H9 (cell line): ENCODE measurements at regions not wholly inside any gene's neighbourhood (a gene's known extent, or its start where the extent isn't known, plus 50 kb on each side); places are given as distances from the start of the nearest gene placed in this dataset.

Experiments used
- DNase-seq: peaks from one replicate; pipeline ENCODE4 v3.0.0-alpha.2; 2017
- H2AFZ ChIP-seq: one replicate; pipeline ENCODE4 v1.6.1; 2013; ENCODE audit warnings: mild to moderate bottlenecking, low read length, control low read depth, moderate library complexity
- H2AK5ac ChIP-seq: 2 replicates; pipeline ENCODE4 v1.6.1; 2013; ENCODE audit warnings: low read length, control low read depth, mixed read lengths; ENCODE audit not compliant: insufficient read length
- H2BK120ac ChIP-seq: one replicate; pipeline ENCODE4 v1.6.1; 2013; ENCODE audit warnings: low read depth, mild to moderate bottlenecking, low read length, control low read depth, inconsistent platforms; ENCODE audit not compliant: poor library complexity, severe bottlenecking
- H2BK12ac ChIP-seq: 2 replicates; pipeline ENCODE4 v1.6.1; 2013; ENCODE audit warnings: low read length, control low read depth, mixed read lengths, low read depth; ENCODE audit not compliant: insufficient read length
- H2BK15ac ChIP-seq: 2 replicates; pipeline ENCODE4 v1.6.1; 2013; ENCODE audit warnings: low read depth, low read length, control low read depth
- H2BK20ac ChIP-seq: one replicate; pipeline ENCODE4 v1.6.1; 2013; ENCODE audit warnings: low read depth, mild to moderate bottlenecking, low read length, control low read depth, inconsistent platforms; ENCODE audit not compliant: poor library complexity, severe bottlenecking
- H2BK5ac ChIP-seq: 2 replicates; pipeline ENCODE4 v1.6.1; 2013; ENCODE audit warnings: low read length, control low read depth, mixed read lengths; ENCODE audit not compliant: insufficient read length
- H3K14ac ChIP-seq: 2 replicates; pipeline ENCODE4 v1.6.1; 2013; ENCODE audit warnings: low read length, control low read depth; ENCODE audit not compliant: insufficient read depth
- H3K18ac ChIP-seq: 2 replicates; pipeline ENCODE4 v1.6.1; 2013; ENCODE audit warnings: low read depth, mild to moderate bottlenecking, mixed read lengths, low read length, control low read depth; ENCODE audit not compliant: insufficient read length
- H3K23ac ChIP-seq: 2 replicates; pipeline ENCODE4 v1.6.1; 2013; ENCODE audit warnings: low read length, control low read depth, mixed read lengths, low read depth; ENCODE audit not compliant: insufficient read length
- H3K23me2 ChIP-seq: 2 replicates; pipeline ENCODE4 v1.6.1; 2013; ENCODE audit warnings: low read depth, mild to moderate bottlenecking, mixed read lengths, low read length, control low read depth; ENCODE audit not compliant: insufficient read length, poor library complexity, severe bottlenecking
- H3K27ac ChIP-seq: 2 replicates; pipeline ENCODE4 v1.5.1; 2013; ENCODE audit warnings: low read length, control low read depth, mixed read lengths, low read depth; ENCODE audit not compliant: insufficient read length
- H3K27me3 ChIP-seq: 2 replicates; pipeline ENCODE4 v1.6.1; 2013; ENCODE audit warnings: low read length, control low read depth, inconsistent platforms; ENCODE audit not compliant: insufficient read depth
- H3K4ac ChIP-seq: 2 replicates; pipeline ENCODE4 v1.6.1; 2013; ENCODE audit warnings: low read depth, mild to moderate bottlenecking, control low read depth, inconsistent platforms, low read length, moderate library complexity
- H3K4me1 ChIP-seq: 2 replicates; pipeline ENCODE4 v1.6.1; 2013; ENCODE audit warnings: low read length, control low read depth, inconsistent platforms; ENCODE audit not compliant: insufficient read depth
- H3K4me2 ChIP-seq: 2 replicates; pipeline ENCODE4 v1.6.1; 2013; ENCODE audit warnings: low read length, control low read depth, mixed read lengths; ENCODE audit not compliant: insufficient read length, insufficient read depth
- H3K56ac ChIP-seq: 2 replicates; pipeline ENCODE4 v1.6.1; 2013; ENCODE audit warnings: low read depth, mild to moderate bottlenecking, mixed read lengths, low read length, control low read depth; ENCODE audit not compliant: insufficient read length
- H3K79me1 ChIP-seq: 2 replicates; pipeline ENCODE4 v1.6.1; 2013; ENCODE audit warnings: low read depth, mild to moderate bottlenecking, moderate library complexity, low read length, control low read depth, inconsistent platforms; ENCODE audit not compliant: insufficient read depth, poor library complexity, severe bottlenecking
- H3K79me2 ChIP-seq: 2 replicates; pipeline ENCODE4 v1.6.1; 2013; ENCODE audit warnings: low read length, control low read depth, inconsistent platforms; ENCODE audit not compliant: insufficient read depth
- H3K9ac ChIP-seq: 2 replicates; pipeline ENCODE4 v1.6.1; 2013; ENCODE audit warnings: low read length, control low read depth, mixed read lengths; ENCODE audit not compliant: insufficient read length; ENCODE audit errors: extremely low read depth
- H3K9me3 ChIP-seq: one replicate; pipeline ENCODE4 v1.6.1; 2013; ENCODE audit warnings: low read depth, low read length, inconsistent platforms; ENCODE audit not compliant: control insufficient read depth
- H3T11ph ChIP-seq: one replicate; pipeline ENCODE4 v1.6.1; 2013; ENCODE audit warnings: mild to moderate bottlenecking, low read length, control low read depth, inconsistent platforms
- H4K20me1 ChIP-seq: one replicate; pipeline ENCODE4 v1.6.1; 2013; ENCODE audit not compliant: control insufficient read depth, insufficient read length, insufficient read depth
- H4K5ac ChIP-seq: 2 replicates; pipeline ENCODE4 v1.6.1; 2013; ENCODE audit warnings: low read depth, mild to moderate bottlenecking, mixed read lengths, low read length, control low read depth; ENCODE audit not compliant: insufficient read length
- H4K8ac ChIP-seq: replicated peaks from 2 replicates; pipeline ENCODE4 v1.6.1; 2013; ENCODE audit warnings: low read length, control low read depth, mixed read lengths, low read depth; ENCODE audit not compliant: insufficient read length
- H4K91ac ChIP-seq: 2 replicates; pipeline ENCODE4 v1.6.1; 2013; ENCODE audit warnings: low read depth, mild to moderate bottlenecking, moderate library complexity, mixed read lengths, low read length, control low read depth; ENCODE audit not compliant: insufficient read length
- H3K27ac Mint-ChIP-seq, 3 experiments: 2 replicates in 2 of 3; 3 replicates in 1 of 3; pipeline ENCODE4 v1.8.0; 2020 to 2021; ENCODE audit warnings: mixed read lengths in 3 of 3, mild to moderate bottlenecking in 1 of 3, moderate library complexity in 1 of 3
- H3K27me3 Mint-ChIP-seq: 2 replicates; pipeline ENCODE4 v1.8.0; 2021; ENCODE audit warnings: low read depth, mild to moderate bottlenecking, moderate library complexity, mixed read lengths
- H3K36me3 Mint-ChIP-seq, 3 experiments: 2 replicates in 2 of 3; 3 replicates in 1 of 3; pipeline ENCODE4 v1.8.0; 2020 to 2021; ENCODE audit warnings: low read depth in 3 of 3, mixed read lengths in 3 of 3; ENCODE audit not compliant: insufficient read depth in 1 of 3
- H3K4me1 Mint-ChIP-seq, 2 experiments: 2 replicates each; pipeline ENCODE4 v1.8.0; 2020; ENCODE audit warnings: mixed read lengths in 2 of 2
- H3K4me3 Mint-ChIP-seq, 2 experiments: 2 replicates in 1 of 2; 3 replicates in 1 of 2; pipeline ENCODE4 v1.8.0; 2020 to 2021; ENCODE audit warnings: mild to moderate bottlenecking in 2 of 2, mixed read lengths in 2 of 2, moderate library complexity in 1 of 2
- H3K9me3 Mint-ChIP-seq, 2 experiments: 2 replicates in 1 of 2; 3 replicates in 1 of 2; pipeline ENCODE4 v1.8.0; 2020; ENCODE audit warnings: mild to moderate bottlenecking in 2 of 2, mixed read lengths in 2 of 2, moderate library complexity in 1 of 2
- CTCF ChIP-seq: fragments of 200-600 bp; sonication (generic); conservative IDR thresholded peaks from 3 replicates; pipeline ENCODE4 v1.8.0; 2021; ENCODE audit warnings: antibody characterized with exemption, mild to moderate bottlenecking
- WGBS: extraction: QIAGEN DNeasy Blood & Tissue Kit; methylation state at CpG from one replicate; pipeline ENCODE4 v1.1.7; 2013; ENCODE audit warnings: missing lambda C conversion rate, low lambda C conversion rate, mixed read lengths; ENCODE audit not compliant: insufficient read length; ENCODE audit errors: extremely low coverage; 5-methylcytosine and 5-hydroxymethylcytosine counted together

- Mint-ChIP-seq H3K36me3 (no peaks in the 10 kb centered on the region), H3K4me3 (no peak overlapping the region), H3K9me3 (no peaks in the 10 kb centered on the region), H3K27ac (no peak overlapping the region), H3K4me1 (peaks cover 19 to 24% of the 10 kb centered on the region in 2 experiments), H3K27me3 (no peaks in the 10 kb centered on the region)
- Histone ChIP-seq H3T11ph (no peak overlapping the region), H3K4ac (no peak overlapping the region), H3K27ac (no peak overlapping the region), H4K8ac (no peak overlapping the region), H3K18ac (no peak overlapping the region), H3K9me3 (no peaks in the 10 kb centered on the region), H4K20me1 (no peaks in the 10 kb centered on the region), H3K79me1 (no peaks in the 10 kb centered on the region), H2BK120ac (no peak overlapping the region), H2BK5ac (no peak overlapping the region), H3K23ac (no peak overlapping the region), H3K27me3 (no peaks in the 10 kb centered on the region), H2AK5ac (no peak overlapping the region), H4K91ac (no peak overlapping the region), H3K79me2 (no peaks in the 10 kb centered on the region), H3K14ac (no peak overlapping the region), H3K23me2 (no peaks in the 10 kb centered on the region), H3K4me1 (peaks cover 4% of the 10 kb centered on the region), H2BK12ac (no peak overlapping the region), H3K4me2 (no peak overlapping the region), H2BK20ac (no peak overlapping the region), H4K5ac (no peak overlapping the region), H3K9ac (no peak overlapping the region), H2AFZ (no peak overlapping the region), H3K56ac (no peak overlapping the region), H2BK15ac (no peak overlapping the region)
- DNase-seq: no peak
- no peak for TF ChIP-seq CTCF
- no CpG with 5 or more reads among the region's 1 CpG for WGBS
Measured at GRCh38 chr6:98117068-98117467, 717.3 kb upstream of the POU3F2 start.
